ENCODE measurements at regions not wholly inside any gene's neighbourhood (a gene's known extent, or its start where the extent isn't known, plus 50 kb on each side); places are given as distances from the start of the nearest gene placed in this dataset.
"Not testable (repeated sequence)": the region's sequence is repeated elsewhere in the genome, so short reads cannot be mapped to it uniquely, and the experiment has no call there.

DNA sequence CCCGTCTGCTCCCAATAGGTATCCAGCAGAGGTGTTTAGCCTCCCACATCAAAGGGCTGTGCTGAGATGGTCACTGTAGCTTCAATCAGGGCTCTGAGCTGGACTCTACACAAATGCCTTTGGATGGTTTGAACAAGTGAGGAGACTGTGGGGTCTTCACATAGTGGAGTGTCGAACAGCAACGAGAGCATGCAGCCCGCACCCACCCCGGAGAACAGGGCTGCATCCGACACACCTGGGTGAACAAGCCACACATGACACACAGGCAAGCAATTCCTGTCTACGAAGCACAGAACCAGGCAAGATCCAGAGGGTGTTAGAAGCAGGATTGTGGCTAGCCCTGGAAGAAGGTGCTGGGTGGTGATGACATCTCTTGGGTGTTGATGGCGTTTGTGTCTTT lies 58.0 kb upstream of the FGF3 start:
- Histone ChIP-seq H3K27me3 (ENCODE audit: control insufficient read depth, insufficient read depth, low read length) (no peaks in the 10 kb centered on the region; the same call in 1 of the 2 replicates), H3K36me3 (ENCODE audit: control insufficient read depth, insufficient read depth, low read length) (no peaks in the 10 kb centered on the region), H3K4me1 (ENCODE audit: control insufficient read depth, insufficient read depth, low read length) (no peaks in the 10 kb centered on the region), H3K27ac (ENCODE audit: low read length) (no peak overlapping the region), H3K4me3 (ENCODE audit: low read depth in 2 of 2, low read length in 2 of 2) (no peak overlapping the region), H3K9me3 (ENCODE audit: control insufficient read depth, insufficient read depth, low read depth, low read length) (no peaks in the 10 kb centered on the region)
- BruUV-seq (replicated peaks): no TSS peak
- TF ChIP-seq SIN3A (IDR thresholded peaks at IDR 0.05; ENCODE audit: borderline replicate concordance, insufficient read depth, low read depth, low read length): no peak
- no peak for TF ChIP-seq POLR2AphosphoS5 (IDR thresholded peaks at IDR 0.05; ENCODE audit: low read depth, low read length)
- TF ChIP-seq, protein P1, sequence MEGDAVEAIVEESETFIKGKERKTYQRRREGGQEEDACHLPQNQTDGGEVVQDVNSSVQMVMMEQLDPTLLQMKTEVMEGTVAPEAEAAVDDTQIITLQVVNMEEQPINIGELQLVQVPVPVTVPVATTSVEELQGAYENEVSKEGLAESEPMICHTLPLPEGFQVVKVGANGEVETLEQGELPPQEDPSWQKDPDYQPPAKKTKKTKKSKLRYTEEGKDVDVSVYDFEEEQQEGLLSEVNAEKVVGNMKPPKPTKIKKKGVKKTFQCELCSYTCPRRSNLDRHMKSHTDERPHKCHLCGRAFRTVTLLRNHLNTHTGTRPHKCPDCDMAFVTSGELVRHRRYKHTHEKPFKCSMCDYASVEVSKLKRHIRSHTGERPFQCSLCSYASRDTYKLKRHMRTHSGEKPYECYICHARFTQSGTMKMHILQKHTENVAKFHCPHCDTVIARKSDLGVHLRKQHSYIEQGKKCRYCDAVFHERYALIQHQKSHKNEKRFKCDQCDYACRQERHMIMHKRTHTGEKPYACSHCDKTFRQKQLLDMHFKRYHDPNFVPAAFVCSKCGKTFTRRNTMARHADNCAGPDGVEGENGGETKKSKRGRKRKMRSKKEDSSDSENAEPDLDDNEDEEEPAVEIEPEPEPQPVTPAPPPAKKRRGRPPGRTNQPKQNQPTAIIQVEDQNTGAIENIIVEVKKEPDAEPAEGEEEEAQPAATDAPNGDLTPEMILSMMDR (IDR thresholded peaks at IDR 0.05): no peak
- TF ChIP-seq, protein P2, sequence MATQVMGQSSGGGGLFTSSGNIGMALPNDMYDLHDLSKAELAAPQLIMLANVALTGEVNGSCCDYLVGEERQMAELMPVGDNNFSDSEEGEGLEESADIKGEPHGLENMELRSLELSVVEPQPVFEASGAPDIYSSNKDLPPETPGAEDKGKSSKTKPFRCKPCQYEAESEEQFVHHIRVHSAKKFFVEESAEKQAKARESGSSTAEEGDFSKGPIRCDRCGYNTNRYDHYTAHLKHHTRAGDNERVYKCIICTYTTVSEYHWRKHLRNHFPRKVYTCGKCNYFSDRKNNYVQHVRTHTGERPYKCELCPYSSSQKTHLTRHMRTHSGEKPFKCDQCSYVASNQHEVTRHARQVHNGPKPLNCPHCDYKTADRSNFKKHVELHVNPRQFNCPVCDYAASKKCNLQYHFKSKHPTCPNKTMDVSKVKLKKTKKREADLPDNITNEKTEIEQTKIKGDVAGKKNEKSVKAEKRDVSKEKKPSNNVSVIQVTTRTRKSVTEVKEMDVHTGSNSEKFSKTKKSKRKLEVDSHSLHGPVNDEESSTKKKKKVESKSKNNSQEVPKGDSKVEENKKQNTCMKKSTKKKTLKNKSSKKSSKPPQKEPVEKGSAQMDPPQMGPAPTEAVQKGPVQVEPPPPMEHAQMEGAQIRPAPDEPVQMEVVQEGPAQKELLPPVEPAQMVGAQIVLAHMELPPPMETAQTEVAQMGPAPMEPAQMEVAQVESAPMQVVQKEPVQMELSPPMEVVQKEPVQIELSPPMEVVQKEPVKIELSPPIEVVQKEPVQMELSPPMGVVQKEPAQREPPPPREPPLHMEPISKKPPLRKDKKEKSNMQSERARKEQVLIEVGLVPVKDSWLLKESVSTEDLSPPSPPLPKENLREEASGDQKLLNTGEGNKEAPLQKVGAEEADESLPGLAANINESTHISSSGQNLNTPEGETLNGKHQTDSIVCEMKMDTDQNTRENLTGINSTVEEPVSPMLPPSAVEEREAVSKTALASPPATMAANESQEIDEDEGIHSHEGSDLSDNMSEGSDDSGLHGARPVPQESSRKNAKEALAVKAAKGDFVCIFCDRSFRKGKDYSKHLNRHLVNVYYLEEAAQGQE (IDR thresholded peaks at IDR 0.05; ENCODE audit: insufficient read depth in 1 of 2, low read depth in 2 of 2, low read length in 1 of 2): no peak
- TF ChIP-seq TCF7L2 (IDR thresholded peaks at IDR 0.05; ENCODE audit: low read depth, low read length): no peak
- ATAC-seq: no peak
- DNase-seq (ENCODE audit: low read depth, low spot score): no peak
- intact Hi-C loops (cut with micrococcal nuclease; ENCODE audit: unreplicated experiment): no loop called here
- ChIA-PET CTCF (interaction anchor here (0.6 kb wide), 1 partner anchor 202 kb away, joined by 7 read pairs; no protein-coding TSS in a partner anchor), POLR2A (no interaction called here)
- in situ Hi-C loops (cut with HindIII; ENCODE audit: low pct_unique_long_range_greater_than_20kb, low sequenced_read_pairs): no loop called here

DNA sequence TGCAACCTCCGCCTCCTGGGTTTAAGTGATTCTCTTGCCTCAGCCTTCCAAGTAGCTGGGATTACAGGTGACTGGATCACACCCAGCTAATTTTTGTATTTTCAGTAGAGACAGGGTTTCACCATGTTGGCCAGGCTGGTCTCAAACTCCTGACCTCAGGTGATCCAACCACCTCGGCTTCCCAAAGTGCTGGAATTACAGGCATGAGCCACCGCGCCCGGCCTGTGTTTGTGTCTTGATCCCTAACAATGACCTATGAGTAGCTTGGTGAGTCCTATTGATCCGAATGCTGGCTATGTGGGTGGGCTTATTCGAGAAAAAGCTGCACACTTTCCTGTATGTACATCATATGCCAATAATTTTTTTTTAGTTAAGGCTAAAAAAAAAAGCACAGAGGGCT lies 58.5 kb upstream of the FGF3 start:
- H3K4me3 ChIP-seq (ENCODE audit: low read depth in 2 of 2, low read length in 2 of 2); DNase-seq (ENCODE audit: low read depth, low spot score); BruUV-seq (replicated peaks); CTCF ChIA-PET; H3K36me3 ChIP-seq (ENCODE audit: control insufficient read depth, insufficient read depth, low read length); intact Hi-C loops (cut with micrococcal nuclease; ENCODE audit: unreplicated experiment); H3K4me1 ChIP-seq (ENCODE audit: control insufficient read depth, insufficient read depth, low read length); ATAC-seq; H3K27ac ChIP-seq (ENCODE audit: low read length); POLR2A ChIA-PET; H3K9me3 ChIP-seq (ENCODE audit: control insufficient read depth, insufficient read depth, low read depth, low read length); in situ Hi-C loops (cut with HindIII; ENCODE audit: low pct_unique_long_range_greater_than_20kb, low sequenced_read_pairs); H3K27me3 ChIP-seq (ENCODE audit: control insufficient read depth, insufficient read depth, low read length): not testable (repeated sequence)

DNA sequence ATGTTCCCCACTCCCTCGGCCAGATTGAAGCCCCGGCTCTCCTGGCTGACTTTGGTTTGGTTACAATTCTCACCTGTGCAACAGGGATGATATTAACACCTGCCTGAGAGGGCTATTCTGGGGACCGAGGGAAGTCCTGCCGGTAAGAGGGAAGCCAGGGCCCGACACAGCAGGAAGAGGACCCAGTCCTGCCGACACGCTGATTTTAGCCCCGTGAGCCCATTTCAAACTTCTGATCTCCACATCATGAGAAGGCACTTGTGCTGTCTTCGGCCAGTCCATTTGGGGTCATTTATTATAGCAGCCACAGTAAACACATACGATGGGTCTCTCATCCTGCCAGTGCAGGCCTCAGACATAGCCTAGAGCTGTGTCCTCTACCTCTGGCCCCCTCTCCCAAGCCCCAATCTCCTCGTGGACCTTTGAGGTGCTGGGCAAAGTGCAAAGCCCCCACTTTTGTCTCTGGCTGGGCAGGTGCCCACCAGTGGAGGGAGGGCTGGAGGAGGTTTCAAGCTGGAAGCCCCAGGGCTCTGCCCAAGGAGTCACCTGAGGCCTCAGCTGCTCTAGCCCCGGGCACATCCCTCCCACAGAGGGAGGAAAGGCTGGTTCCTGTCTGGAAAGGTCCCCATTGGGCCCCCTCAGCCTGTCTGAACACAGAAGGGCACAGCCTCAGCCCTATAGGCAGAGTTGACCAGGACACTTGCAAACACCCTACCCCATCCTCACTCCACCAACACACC lies 59.1 kb upstream of the FGF3 start:
- intact Hi-C loops (cut with micrococcal nuclease; ENCODE audit: unreplicated experiment) (no loop called here), in situ Hi-C loops (cut with HindIII; ENCODE audit: low pct_unique_long_range_greater_than_20kb, low sequenced_read_pairs) (no loop called here)
- no peak for ATAC-seq

More for the DNA sequence above, 59.1 kb upstream of the FGF3 start:
- Histone ChIP-seq H3K4me3 (ENCODE audit: low read depth in 2 of 2, low read length in 2 of 2) (no peak overlapping the region), H3K4me1 (ENCODE audit: control insufficient read depth, insufficient read depth, low read length) (no peaks in the 10 kb centered on the region), H3K9me3 (ENCODE audit: control insufficient read depth, insufficient read depth, low read depth, low read length) (no peaks in the 10 kb centered on the region), H3K36me3 (ENCODE audit: control insufficient read depth, insufficient read depth, low read length) (no peaks in the 10 kb centered on the region), H3K27ac (ENCODE audit: low read length) (no peak overlapping the region), H3K27me3 (ENCODE audit: control insufficient read depth, insufficient read depth, low read length) (no peaks in the 10 kb centered on the region; the same call in 1 of the 2 replicates)
- BruUV-seq (replicated peaks): no TSS peak
- ChIA-PET CTCF (interaction anchor here (0.6 kb wide), 1 partner anchor 200 kb away, joined by 3 read pairs; no protein-coding TSS in a partner anchor), POLR2A (no interaction called here)
- TF ChIP-seq POLR2AphosphoS5 (IDR thresholded peaks at IDR 0.05; ENCODE audit: low read depth, low read length) (no peak), SIN3A (IDR thresholded peaks at IDR 0.05; ENCODE audit: borderline replicate concordance, insufficient read depth, low read depth, low read length) (no peak), TCF7L2 (IDR thresholded peaks at IDR 0.05; ENCODE audit: low read depth, low read length) (no peak)
- TF ChIP-seq, protein P2 (IDR thresholded peaks at IDR 0.05; ENCODE audit: insufficient read depth in 1 of 2, low read depth in 2 of 2, low read length in 1 of 2): no peak
- TF ChIP-seq, protein P1 (IDR thresholded peaks at IDR 0.05): no peak
- DNase-seq (ENCODE audit: low read depth, low spot score): no peak

All from Panc1 (cell line).